Central memory CD8-positive, alpha-beta T cell (primary cell): ENCODE measurements at regions not wholly inside any gene's neighbourhood (a gene's known extent, or its start where the extent isn't known, plus 50 kb on each side); places are given as distances from the start of the nearest gene placed in this dataset.
"Not testable (repeated sequence)": the region's sequence is repeated elsewhere in the genome, so short reads cannot be mapped to it uniquely, and the experiment has no call there.

ENCODE experiments used
- ATAC-seq: fragments of 150-1000 bp; cut with Tn5 transposase; replicated peaks from 2 replicates; pipeline ENCODE4 v1.10.0; 2022; ENCODE audit warnings: mild to moderate bottlenecking, moderate FRiP score, moderate number of reproducible peaks; ENCODE audit not compliant: poor library complexity, severe bottlenecking; ENCODE audit errors: extremely low read depth
- DNase-seq, 2 donors: peaks; one replicate each; pipeline ENCODE4 v3.0.0; 2021; ENCODE audit warnings: low spot score in 2 of 2
- H3K27ac Mint-ChIP-seq: one replicate; pipeline ENCODE4 v1.8.0; 2022; ENCODE audit warnings: low read depth, mild to moderate bottlenecking, moderate library complexity, mixed read lengths
- H3K27me3 Mint-ChIP-seq: one replicate; pipeline ENCODE4 v1.8.0; 2022; ENCODE audit warnings: mixed read lengths
- H3K36me3 Mint-ChIP-seq: one replicate; pipeline ENCODE4 v1.8.0; 2022; ENCODE audit warnings: mild to moderate bottlenecking, moderate library complexity, mixed read lengths; ENCODE audit not compliant: insufficient read depth
- H3K4me1 Mint-ChIP-seq: one replicate; pipeline ENCODE4 v1.8.0; 2022; ENCODE audit warnings: mixed read lengths
- H3K4me3 Mint-ChIP-seq: one replicate; pipeline ENCODE4 v1.8.0; 2022; ENCODE audit warnings: mild to moderate bottlenecking, moderate library complexity, mixed read lengths
- H3K9me3 Mint-ChIP-seq: one replicate; pipeline ENCODE4 v1.8.0; 2022; ENCODE audit warnings: mixed read lengths

DNA sequence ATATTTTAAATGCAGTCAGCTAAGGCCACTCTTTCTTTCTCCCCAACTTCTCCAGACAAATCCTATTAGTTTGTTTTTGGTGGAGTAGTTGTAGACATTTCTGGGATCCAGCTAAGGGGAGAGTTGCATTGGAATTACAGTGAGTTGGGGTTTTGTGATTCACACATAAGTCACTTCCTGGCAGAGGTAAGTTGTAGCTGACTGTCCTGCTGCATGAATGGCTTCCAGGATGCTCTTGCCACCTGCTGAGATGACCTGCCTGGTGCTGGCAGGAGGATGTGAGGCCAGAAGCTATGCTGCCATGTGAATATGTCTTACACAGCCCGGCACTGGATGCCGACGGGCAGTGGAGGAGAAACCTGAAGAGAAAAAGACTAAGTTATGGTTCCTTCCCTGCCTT lies 243.7 kb downstream of the TDRD15 start:
- H3K36me3 Mint-ChIP-seq, result peaks cover 3% of the 10 kb centered on the region
- peaks cover 19% of the 10 kb centered on the region for H3K9me3 Mint-ChIP-seq
- no peaks in the 10 kb centered on the region for H3K4me1 Mint-ChIP-seq
- ATAC-seq, result no peak
- H3K27me3 Mint-ChIP-seq, result no peaks in the 10 kb centered on the region
- DNase-seq, result no peak
- H3K27ac Mint-ChIP-seq, result no peak overlapping the region
- H3K4me3 Mint-ChIP-seq, result no peak overlapping the region

DNA sequence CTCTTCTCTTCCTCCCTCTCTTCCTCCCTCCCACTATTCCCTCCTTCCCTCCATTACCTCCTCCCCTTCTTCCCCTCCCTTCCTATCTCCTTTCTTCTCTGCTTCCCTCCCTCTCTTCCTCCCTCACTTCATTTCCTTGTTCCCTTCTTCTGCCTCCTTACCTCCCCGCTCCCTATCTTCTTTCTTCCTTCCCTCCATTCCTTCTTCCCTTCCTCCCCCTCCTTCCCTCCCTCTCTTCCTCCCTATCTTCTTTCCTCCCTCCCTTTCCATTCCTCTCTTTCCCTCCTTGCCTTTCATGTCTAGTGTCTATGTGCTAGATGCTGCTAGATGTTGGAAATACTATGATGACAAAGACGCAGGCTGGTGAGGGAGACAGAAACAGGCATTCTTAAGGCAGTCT lies 246.0 kb downstream of the TDRD15 start:
- H3K4me1 Mint-ChIP-seq, result no peaks in the 10 kb centered on the region
- no peak for ATAC-seq
- no peak overlapping the region for H3K4me3 Mint-ChIP-seq
- H3K36me3 Mint-ChIP-seq, result peaks cover 3% of the 10 kb centered on the region
- no peaks in the 10 kb centered on the region for H3K27me3 Mint-ChIP-seq
- DNase-seq, result no peak
- H3K27ac Mint-ChIP-seq, result no peak overlapping the region
- H3K9me3 Mint-ChIP-seq, result peaks cover 21% of the 10 kb centered on the region

DNA sequence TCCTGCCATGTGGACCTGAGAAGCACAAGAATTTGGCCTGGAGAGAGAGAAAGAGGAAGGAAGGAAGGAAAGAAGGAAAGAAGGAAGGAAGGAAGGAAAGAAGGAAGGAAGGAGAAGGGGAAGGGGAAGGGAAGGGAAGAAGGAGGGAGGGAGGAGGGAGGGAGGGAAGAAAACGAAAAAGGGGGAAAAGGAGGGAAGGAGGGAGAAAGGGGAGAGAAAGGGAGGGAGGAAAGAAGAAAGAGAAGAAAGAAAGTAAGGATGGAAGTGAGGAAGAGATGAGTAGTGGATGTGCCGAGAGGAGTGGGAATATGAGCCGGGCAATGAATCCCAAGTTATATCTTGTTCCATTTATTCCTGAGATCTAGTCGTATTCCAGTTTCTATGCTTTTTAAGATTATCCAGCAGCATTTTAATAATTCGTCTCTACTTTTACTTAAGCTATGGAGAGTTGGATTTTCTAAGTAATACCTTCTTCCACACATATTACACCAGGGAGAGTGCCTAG lies 247.8 kb downstream of the TDRD15 start:
- H3K4me3 Mint-ChIP-seq, result no peak overlapping the region
- ATAC-seq (no peak), DNase-seq (no peak)
- H3K4me1 Mint-ChIP-seq, result no peaks in the 10 kb centered on the region
- no peak overlapping the region for H3K27ac Mint-ChIP-seq
- H3K36me3 Mint-ChIP-seq, result peaks cover 3% of the 10 kb centered on the region
- peaks cover 21% of the 10 kb centered on the region for H3K9me3 Mint-ChIP-seq
- H3K27me3 Mint-ChIP-seq, result no peaks in the 10 kb centered on the region

DNA sequence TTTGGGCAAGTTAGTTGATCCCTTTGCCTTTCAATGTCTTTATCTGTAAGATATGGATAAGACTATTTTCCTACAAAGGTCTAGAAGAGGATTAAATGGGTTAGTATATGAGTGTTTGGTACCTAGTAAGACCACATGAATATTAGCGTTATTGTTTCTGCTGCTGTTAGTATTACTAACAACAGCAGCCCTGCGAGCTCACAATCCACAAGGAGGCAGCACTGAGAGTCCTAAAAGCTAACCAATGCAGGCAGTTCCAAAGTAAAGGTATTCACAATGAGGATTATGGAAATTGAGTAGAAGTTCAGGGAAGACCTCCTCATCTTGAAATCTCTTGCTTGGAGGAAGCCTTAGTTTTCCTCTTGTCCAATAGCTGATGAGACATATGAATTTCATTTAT lies 248.9 kb downstream of the TDRD15 start:
- no peaks in the 10 kb centered on the region for H3K27me3 Mint-ChIP-seq
- peaks cover 15% of the 10 kb centered on the region for H3K9me3 Mint-ChIP-seq

DNA sequence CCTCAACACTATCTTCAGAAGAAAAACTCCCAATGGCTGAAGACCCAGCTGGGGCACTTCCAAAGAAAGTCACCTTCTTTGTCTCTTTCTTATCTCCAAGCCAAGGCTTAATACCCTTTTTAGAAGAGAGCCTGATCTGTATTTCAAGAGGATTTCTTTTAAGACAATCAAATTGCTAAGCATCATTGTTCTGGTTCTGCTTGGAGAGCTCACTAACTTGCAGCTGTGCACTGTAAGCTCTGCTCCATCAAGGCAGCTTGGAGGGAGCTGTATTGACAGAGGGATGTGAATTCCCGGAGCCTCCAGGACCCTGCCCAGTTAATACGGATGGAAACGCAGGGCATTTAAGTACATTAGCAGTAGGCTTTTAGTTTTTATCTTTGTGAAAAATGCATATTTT lies 253.1 kb downstream of the TDRD15 start:
- Mint-ChIP-seq H3K9me3 (peaks cover 10% of the 10 kb centered on the region), H3K4me1 (no peaks in the 10 kb centered on the region), H3K27me3 (no peaks in the 10 kb centered on the region), H3K27ac (no peak overlapping the region), H3K36me3 (no peaks in the 10 kb centered on the region), H3K4me3 (no peak overlapping the region)
- ATAC-seq (no peak), DNase-seq (no peak)

More for the DNA sequence above, 248.9 kb downstream of the TDRD15 start:
- H3K36me3 Mint-ChIP-seq, result peaks cover 3% of the 10 kb centered on the region
- no peak for ATAC-seq
- H3K4me1 Mint-ChIP-seq, result no peaks in the 10 kb centered on the region
- DNase-seq, result no peak
- no peak overlapping the region for H3K4me3 Mint-ChIP-seq
- H3K27ac Mint-ChIP-seq, result no peak overlapping the region

DNA sequence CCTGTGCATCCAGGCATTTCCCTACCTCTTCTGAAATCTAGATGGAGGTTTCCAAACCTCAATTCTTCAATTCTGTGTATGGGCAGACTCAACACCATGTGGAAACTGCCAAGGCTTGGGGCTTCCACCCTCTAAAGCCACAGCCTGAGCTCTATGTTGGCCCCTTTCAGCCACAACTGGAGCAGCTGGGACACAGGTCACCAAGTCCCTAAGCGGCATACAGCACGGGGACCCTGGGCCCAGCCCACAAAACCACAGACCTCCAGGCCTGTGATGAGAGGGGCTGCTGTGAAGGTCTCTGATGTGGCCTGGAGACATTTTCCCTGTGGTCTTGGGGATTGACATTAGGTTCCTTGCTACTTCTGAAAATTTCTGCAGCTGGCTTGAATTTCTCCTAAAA lies 255.4 kb downstream of the TDRD15 start:
- Mint-ChIP-seq H3K9me3 (peaks cover 5% of the 10 kb centered on the region), H3K27me3 (no peaks in the 10 kb centered on the region), H3K27ac (no peak overlapping the region), H3K4me1 (no peaks in the 10 kb centered on the region), H3K4me3 (no peak overlapping the region), H3K36me3 (no peaks in the 10 kb centered on the region)
- DNase-seq (no peak), ATAC-seq (no peak)

DNA sequence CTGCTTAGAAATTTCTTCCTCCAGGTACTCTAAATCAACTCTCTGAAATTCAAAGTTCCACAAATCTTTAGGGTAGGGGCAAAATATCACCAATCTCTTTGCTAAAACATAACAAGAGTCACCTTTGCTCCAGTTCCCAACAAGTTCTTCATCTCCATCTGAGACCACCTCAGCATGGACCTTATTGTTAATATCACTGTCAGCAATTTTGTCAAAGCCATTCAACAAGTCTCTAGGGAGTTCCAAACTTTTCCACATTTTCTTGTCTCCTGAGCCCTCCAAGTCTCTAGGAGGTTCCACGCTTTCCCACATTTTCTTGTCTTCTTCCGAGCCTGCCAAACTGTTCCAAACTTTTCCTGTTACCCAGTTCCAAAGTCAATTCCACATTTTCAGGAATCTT lies 255.9 kb downstream of the TDRD15 start:
- ATAC-seq, H3K36me3 Mint-ChIP-seq, H3K9me3 Mint-ChIP-seq, H3K4me3 Mint-ChIP-seq, H3K27ac Mint-ChIP-seq, DNase-seq, H3K4me1 Mint-ChIP-seq, H3K27me3 Mint-ChIP-seq: not testable (repeated sequence)

DNA sequence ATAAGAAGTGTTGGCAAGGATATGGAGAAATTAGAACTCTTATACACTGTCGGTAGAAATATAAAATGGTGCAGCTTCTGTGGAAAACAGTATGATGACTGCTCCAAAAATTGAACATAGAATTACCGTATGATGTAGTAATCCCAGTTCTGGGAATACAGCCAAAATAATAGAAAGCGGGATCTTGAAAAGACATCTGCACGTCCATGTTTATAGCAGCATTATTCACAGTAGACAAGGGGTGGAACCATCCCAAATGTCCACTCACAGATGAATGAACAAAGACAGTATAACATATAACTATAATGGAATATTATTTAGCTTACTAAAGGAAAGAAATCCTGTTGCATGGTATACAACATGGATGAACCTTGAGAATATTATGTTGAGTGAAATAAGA lies 257.7 kb downstream of the TDRD15 start:
- Mint-ChIP-seq H3K9me3 (peaks cover 11% of the 10 kb centered on the region), H3K27me3 (no peaks in the 10 kb centered on the region), H3K4me1 (no peaks in the 10 kb centered on the region), H3K4me3 (no peak overlapping the region), H3K27ac (no peak overlapping the region), H3K36me3 (peaks cover 1% of the 10 kb centered on the region)
- ATAC-seq (no peak), DNase-seq (no peak)

DNA sequence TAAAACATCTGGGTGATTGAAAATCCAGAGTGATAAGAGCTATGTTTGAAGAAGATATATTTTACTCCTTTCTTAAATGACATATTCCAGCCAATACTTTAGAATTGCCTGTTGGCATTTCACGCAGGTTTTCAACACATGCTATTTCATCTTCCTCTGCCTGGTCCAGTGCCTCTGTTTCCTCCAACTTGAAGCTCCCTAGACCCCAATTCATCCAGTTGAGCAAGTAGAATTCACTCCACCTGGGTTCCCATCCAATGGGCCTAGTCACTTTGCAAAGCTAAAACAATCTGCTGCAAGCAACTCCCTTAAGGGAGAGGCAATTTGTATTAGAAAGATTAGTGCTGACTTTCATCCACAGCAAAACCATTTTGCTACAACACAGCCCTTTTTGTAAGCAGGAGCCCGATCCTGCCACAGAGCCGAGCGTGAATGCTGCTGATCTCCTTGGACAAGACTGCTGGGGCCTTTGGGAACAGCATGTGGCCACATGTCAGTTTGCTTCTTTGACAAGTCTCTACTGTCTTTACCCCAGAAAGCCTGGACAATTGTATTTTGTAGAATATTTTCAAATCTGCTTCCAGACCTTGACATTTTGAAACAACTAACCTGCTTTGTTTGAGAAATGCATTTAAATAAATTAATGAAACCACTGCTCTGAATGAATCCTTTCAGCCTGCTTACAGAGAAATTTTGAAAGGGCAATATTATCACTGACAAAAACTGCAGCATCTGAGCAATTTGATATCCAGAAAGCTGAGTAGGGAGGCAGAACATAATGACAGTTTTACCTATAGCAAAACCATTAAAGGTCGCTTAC lies 259.1 kb downstream of the TDRD15 start:
- Mint-ChIP-seq H3K27me3 (no peaks in the 10 kb centered on the region), H3K36me3 (peaks cover 1% of the 10 kb centered on the region), H3K4me3 (no peak overlapping the region), H3K9me3 (peaks cover 11% of the 10 kb centered on the region), H3K4me1 (no peaks in the 10 kb centered on the region), H3K27ac (no peak overlapping the region)
- DNase-seq (no peak), ATAC-seq (no peak)

DNA sequence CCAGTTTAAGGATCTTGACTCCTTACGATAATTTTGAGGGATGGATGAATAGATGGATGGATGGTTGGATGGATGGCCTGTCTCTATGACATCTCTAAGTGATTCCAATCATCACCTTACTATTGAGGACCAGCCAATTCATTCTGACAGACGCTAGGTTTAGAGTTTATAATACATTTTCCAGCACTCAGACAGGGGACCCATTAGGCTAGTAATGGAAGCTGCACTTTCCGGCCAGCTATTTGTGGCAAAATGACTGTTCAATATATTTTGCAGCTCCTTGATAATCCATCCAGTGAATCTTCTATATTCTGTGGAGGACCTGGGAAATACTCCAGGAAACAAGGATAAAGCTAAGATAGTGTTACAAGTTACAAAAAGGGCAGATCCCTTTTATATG lies 262.9 kb downstream of the TDRD15 start:
- Mint-ChIP-seq H3K27me3 (no peaks in the 10 kb centered on the region), H3K9me3 (peaks cover 20% of the 10 kb centered on the region), H3K36me3 (peaks cover 1% of the 10 kb centered on the region), H3K4me1 (no peaks in the 10 kb centered on the region), H3K4me3 (no peak overlapping the region), H3K27ac (no peak overlapping the region)
- no peak for DNase-seq
- ATAC-seq, result no peak

DNA sequence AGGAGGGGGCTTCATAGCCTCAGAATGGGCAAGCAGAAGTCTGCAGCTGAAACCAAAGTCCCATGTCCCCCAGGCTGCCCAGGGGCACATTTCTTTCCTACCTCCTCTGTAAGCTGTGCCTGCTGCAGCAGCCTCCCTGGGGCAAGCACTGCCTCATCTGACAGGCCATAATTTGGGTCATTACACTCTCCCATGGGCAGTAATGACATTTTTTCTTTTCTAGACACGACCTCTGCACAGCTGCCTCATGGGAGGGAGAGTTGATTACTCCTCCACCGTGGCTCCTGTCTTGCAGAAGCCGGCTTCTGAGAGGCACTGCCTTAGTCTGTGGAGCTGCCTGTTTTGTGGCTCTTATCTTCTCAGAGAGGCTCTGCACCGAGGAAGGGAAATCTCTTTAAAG lies 268.9 kb downstream of the TDRD15 start:
- ATAC-seq (no peak), DNase-seq (no peak)
- H3K4me1 Mint-ChIP-seq, result no peaks in the 10 kb centered on the region
- H3K4me3 Mint-ChIP-seq, result no peak overlapping the region
- peaks cover 15% of the 10 kb centered on the region for H3K9me3 Mint-ChIP-seq
- H3K27ac Mint-ChIP-seq, result no peak overlapping the region
- no peaks in the 10 kb centered on the region for H3K36me3 Mint-ChIP-seq
- peaks cover 9% of the 10 kb centered on the region for H3K27me3 Mint-ChIP-seq

DNA sequence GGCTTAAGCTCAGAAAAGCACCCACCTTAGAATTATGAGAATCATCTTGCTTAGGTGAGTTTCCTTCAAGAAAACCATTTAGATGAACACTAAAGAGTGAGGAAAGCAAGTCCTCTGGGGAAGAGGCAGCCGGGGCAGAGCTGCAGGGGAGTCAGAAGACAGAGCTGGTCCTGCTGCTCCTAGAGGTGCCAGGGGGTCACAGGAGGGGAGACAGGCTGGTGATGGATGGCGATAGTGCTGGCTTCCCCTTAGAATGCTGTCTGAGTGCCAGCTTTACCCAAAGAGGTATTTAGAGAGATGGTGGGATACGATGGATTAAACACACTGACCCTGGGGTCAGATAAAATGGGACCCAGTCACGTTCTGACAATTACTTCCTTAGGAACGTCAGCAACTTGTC lies 269.4 kb downstream of the TDRD15 start:
- no peak for DNase-seq
- no peak for ATAC-seq
- Mint-ChIP-seq H3K36me3 (no peaks in the 10 kb centered on the region), H3K4me1 (no peaks in the 10 kb centered on the region), H3K27me3 (peaks cover 9% of the 10 kb centered on the region), H3K27ac (no peak overlapping the region), H3K4me3 (no peak overlapping the region), H3K9me3 (peaks cover 12% of the 10 kb centered on the region)

DNA sequence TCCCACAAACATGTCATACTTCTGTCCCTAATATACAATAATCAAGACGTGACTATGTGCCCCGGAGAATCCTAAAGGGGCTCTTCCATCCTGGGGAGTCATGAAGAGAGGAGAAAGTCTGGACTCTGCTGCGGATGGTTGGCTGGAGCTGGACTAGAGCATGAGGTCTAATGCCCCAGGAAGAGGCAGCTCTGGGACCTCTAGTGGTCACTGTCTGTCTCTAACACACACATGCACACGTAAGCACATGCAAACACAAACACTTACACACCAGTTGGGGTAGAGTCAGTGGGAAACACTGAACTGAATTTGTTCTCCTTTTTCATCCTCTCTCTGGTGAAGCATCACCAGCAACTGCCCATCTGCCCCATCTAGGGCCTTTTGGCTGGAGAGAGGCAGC lies 271.6 kb downstream of the TDRD15 start:
- ATAC-seq (no peak), DNase-seq (no peak)
- Mint-ChIP-seq H3K4me1 (no peaks in the 10 kb centered on the region), H3K27me3 (peaks cover 9% of the 10 kb centered on the region), H3K4me3 (no peak overlapping the region), H3K36me3 (no peaks in the 10 kb centered on the region), H3K27ac (no peak overlapping the region), H3K9me3 (peaks cover 6% of the 10 kb centered on the region)
